Peyer's patch (tissue), 4 donors: ENCODE measurements at regions not wholly inside any gene's neighbourhood (a gene's known extent, or its start where the extent isn't known, plus 50 kb on each side); places are given as distances from the start of the nearest gene placed in this dataset.

Experiments used
- CTCF ChIP-seq, 6 experiments: fragments of 450-650 bp in 4 of 6; fragments of 200-600 bp in 2 of 6; sonication (generic) in 1 of 6; IDR thresholded peaks; one replicate each; pipeline ENCODE4 v1.5.1; 2017 to 2019; ENCODE audit warnings: antibody characterized with exemption in 6 of 6, mild to moderate bottlenecking in 3 of 6, moderate library complexity in 1 of 6
- POLR2A ChIP-seq, 2 donors: fragments of 450-650 bp; IDR thresholded peaks; one replicate each; pipeline ENCODE4 v1.5.1; 2017; ENCODE audit warnings: antibody characterized with exemption in 2 of 2, mild to moderate bottlenecking in 2 of 2, moderate library complexity in 2 of 2

GRCh38 chr14:76643887-76644286 lies 117.4 kb upstream of the VASH1 start:
- no peak for TF ChIP-seq POLR2A (IDR thresholded peaks at IDR 0.05)
- TF ChIP-seq CTCF (IDR thresholded peaks at IDR 0.05): no peak
